VCaP (cell line): ENCODE measurements at regions not wholly inside any gene's neighbourhood (a gene's known extent, or its start where the extent isn't known, plus 50 kb on each side); places are given as distances from the start of the nearest gene placed in this dataset.

Experiments
- H3K27ac ChIP-seq: fragments of 450-650 bp; 2 replicates; pipeline ENCODE4 v1.5.1; 2017
- CTCF ChIP-seq: fragments of 450-650 bp; conservative IDR thresholded peaks from 2 replicates; pipeline ENCODE4 v1.5.1; 2017; ENCODE audit warnings: mild to moderate bottlenecking, moderate library complexity

DNA sequence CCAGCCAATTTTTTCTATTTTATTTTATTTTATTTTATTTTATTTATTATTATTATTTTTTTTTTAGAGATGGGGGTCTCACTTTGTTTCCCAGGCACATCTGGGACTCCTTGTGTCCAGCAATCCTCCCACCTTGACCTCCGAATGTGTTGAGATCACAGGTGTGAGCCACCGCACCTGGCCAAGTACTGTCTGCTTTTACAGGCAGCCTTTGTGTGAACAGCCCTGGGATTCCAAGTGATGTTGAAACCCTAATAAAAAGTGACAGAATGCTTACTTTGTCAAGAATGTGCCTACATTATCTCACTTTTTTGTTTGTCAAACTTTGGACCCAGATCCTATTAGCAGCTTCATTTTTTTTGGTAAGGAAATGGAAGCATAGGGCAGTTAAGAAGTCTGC is 220.1 kb upstream of the EDNRB start:
- TF ChIP-seq CTCF, result no peak
- no peak overlapping the region for H3K27ac ChIP-seq

- H3K27ac ChIP-seq, result no peak overlapping the region
- peak; percentile 83 for TF ChIP-seq CTCF
These were observed 218.9 kb upstream of the EDNRB start for GRCh38 chr13:78137404-78138142.

GRCh38 chr13:78136966-78137365 is 218.3 kb upstream of the EDNRB start:
- TF ChIP-seq CTCF, result no peak

DNA sequence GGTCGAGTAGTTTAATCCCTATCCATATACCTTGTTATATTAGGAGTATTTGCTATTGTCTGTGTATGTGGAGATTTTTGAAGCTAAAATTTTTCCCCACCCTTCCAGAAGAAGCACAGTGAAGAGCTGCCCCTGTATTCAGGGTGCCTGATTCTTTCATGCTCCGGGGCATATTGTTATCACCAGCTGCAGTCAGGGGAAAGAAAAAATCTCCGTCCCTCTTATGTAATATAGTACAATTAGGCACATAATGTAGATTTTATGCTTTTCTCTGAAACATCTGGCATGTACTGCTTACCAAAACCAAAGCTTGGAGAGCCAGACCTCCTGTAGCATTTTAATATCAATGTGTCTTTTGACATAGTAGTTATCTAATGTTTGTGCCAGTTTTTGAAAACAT is 214.9 kb upstream of the EDNRB start:
- H3K27ac ChIP-seq, result no peak overlapping the region
- no peak for TF ChIP-seq CTCF

More at GRCh38 chr13:78136966-78137365, 218.3 kb upstream of the EDNRB start:
- no peak overlapping the region for H3K27ac ChIP-seq

GRCh38 chr13:78131811-78132210 is 213.2 kb upstream of the EDNRB start:
- TF ChIP-seq CTCF, result peak; percentile 66
- H3K27ac ChIP-seq, result no peak overlapping the region

GRCh38 chr13:78131346-78131745 is 212.7 kb upstream of the EDNRB start:
- no peak for TF ChIP-seq CTCF
- no peak overlapping the region for H3K27ac ChIP-seq

DNA sequence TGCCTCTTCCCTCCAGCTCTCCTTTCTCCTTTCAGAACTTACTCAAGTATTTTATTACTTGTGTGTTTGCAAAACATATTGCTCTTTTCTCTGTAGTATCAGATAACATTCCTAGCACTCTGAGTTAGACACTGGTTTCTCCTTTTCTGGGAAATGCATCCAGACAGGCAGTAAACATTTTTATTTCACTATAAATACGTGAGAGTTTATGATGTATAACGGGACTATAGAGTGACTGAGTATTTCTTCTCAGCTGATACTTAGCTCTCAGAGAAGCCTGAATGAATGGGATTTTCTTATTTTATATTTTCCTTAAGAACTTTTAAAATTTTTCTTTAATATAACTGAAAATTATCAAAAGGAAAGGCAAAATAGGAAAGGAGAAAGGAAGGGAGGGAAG is 211.2 kb upstream of the EDNRB start:
- TF ChIP-seq CTCF, result no peak
- H3K27ac ChIP-seq, result no peak overlapping the region
